ENCODE measurements at regions not wholly inside any gene's neighbourhood (a gene's known extent, or its start where the extent isn't known, plus 50 kb on each side); places are given as distances from the start of the nearest gene placed in this dataset.

DNA sequence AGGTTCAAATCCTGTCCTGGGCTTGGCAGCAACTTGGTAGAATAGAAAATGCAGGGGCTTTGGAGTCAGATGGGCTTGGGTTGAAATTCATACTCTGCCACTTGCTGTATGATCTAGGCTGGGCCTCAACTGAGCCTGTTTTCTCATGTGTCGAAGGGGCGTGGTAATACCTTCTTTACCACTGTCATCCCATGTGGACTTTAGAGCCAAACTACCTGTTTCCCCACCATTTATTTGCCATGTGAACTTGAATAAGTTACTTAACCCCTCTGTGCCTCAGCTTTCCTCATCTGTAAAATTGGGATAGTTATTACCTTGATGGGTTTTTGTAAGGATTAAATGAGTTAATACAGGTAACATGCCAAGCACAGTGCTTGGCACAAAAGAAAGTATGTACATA is 106.0 kb downstream of the COPRS start:
- no peak for TF ChIP-seq CTCF (IDR thresholded peaks at IDR 0.05; ENCODE audit: unreplicated experiment)
- CTCF ChIA-PET = no interaction called here
- no TSS peak for BruUV-seq (replicated peaks)
- H3K36me3 Mint-ChIP-seq (ENCODE audit: insufficient read depth, unreplicated experiment) = no peaks in the 10 kb centered on the region
- no peak for DNase-seq (ENCODE audit: unreplicated experiment)
- no peak overlapping the region for H3K27ac Mint-ChIP-seq (ENCODE audit: low read depth, unreplicated experiment)
- intact Hi-C loops (cut with micrococcal nuclease) = no loop called here
- H3K4me1 Mint-ChIP-seq (ENCODE audit: insufficient read depth, unreplicated experiment) = no peaks in the 10 kb centered on the region
- POLR2A ChIA-PET = no interaction called here
- no peaks in the 10 kb centered on the region for H3K9me3 Mint-ChIP-seq (ENCODE audit: unreplicated experiment)
- no peaks in the 10 kb centered on the region for H3K27me3 Mint-ChIP-seq (ENCODE audit: insufficient read depth, unreplicated experiment)
- no peak overlapping the region for H3K4me3 Mint-ChIP-seq (ENCODE audit: unreplicated experiment)

DNA sequence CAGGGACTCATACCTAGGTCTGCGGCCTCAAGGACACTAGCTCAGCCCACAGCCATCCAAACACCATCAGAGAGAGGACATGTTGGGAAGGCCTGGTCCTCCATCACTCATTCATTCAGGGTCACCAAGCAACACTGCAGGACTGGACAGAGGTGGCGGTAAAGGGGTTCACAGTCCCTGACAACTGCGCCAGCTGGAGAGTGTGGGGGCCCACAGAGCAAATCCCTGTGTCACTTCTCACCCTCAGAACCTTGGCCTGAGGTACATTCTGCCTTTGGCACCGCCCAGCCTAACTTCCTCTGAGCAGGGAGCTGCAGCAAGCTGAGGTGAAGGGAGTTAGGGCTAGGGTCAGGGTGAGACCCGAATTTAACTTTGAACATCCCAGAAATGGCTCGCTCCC is 106.5 kb downstream of the COPRS start:
- ChIA-PET CTCF (no interaction called here), POLR2A (interaction anchor here (0.7 kb wide), 1 partner anchor 156 kb away, joined by 3 read pairs; no protein-coding TSS in a partner anchor)
- no peaks in the 10 kb centered on the region for H3K36me3 Mint-ChIP-seq (ENCODE audit: insufficient read depth, unreplicated experiment)
- H3K4me3 Mint-ChIP-seq (ENCODE audit: unreplicated experiment) = no peak overlapping the region
- no peaks in the 10 kb centered on the region for H3K27me3 Mint-ChIP-seq (ENCODE audit: insufficient read depth, unreplicated experiment)
- no peak overlapping the region for H3K27ac Mint-ChIP-seq (ENCODE audit: low read depth, unreplicated experiment)
- BruUV-seq (replicated peaks) = no TSS peak
- intact Hi-C loops (cut with micrococcal nuclease) = no loop called here
- no peak for DNase-seq (ENCODE audit: unreplicated experiment)
- no peak for TF ChIP-seq CTCF (IDR thresholded peaks at IDR 0.05; ENCODE audit: unreplicated experiment)
- no peaks in the 10 kb centered on the region for H3K4me1 Mint-ChIP-seq (ENCODE audit: insufficient read depth, unreplicated experiment)
- no peaks in the 10 kb centered on the region for H3K9me3 Mint-ChIP-seq (ENCODE audit: unreplicated experiment)

DNA sequence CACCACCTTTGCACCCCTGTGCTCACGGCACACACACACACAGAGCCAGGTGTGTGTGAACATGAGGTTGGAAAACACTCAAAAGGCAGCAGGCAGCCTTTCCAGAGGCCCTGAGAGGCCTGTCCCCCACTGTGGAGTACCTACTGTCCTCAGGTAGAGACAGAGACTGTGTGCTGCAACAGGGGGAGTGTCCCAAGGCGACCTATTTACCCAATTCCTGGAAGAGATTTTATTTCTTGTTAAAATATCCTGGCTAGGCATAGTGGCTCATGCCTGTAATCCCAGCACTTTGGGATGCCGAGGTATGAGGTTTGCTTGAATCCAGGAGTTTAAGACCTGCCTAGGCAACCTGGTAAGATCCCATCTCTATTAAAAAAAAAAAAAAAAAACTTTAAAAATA is 108.5 kb downstream of the COPRS start:
- no peak for TF ChIP-seq CTCF (IDR thresholded peaks at IDR 0.05; ENCODE audit: unreplicated experiment)
- ChIA-PET POLR2A (no interaction called here), CTCF (no interaction called here)
- Mint-ChIP-seq H3K9me3 (ENCODE audit: unreplicated experiment) (no peaks in the 10 kb centered on the region), H3K4me1 (ENCODE audit: insufficient read depth, unreplicated experiment) (no peaks in the 10 kb centered on the region), H3K27ac (ENCODE audit: low read depth, unreplicated experiment) (no peak overlapping the region), H3K4me3 (ENCODE audit: unreplicated experiment) (no peak overlapping the region), H3K36me3 (ENCODE audit: insufficient read depth, unreplicated experiment) (no peaks in the 10 kb centered on the region), H3K27me3 (ENCODE audit: insufficient read depth, unreplicated experiment) (no peaks in the 10 kb centered on the region)
- intact Hi-C loops (cut with micrococcal nuclease) = no loop called here
- BruUV-seq (replicated peaks) = no TSS peak
- no peak for DNase-seq (ENCODE audit: unreplicated experiment)

- BruUV-seq (replicated peaks) = no TSS peak
- no peak overlapping the region for H3K27ac Mint-ChIP-seq (ENCODE audit: low read depth, unreplicated experiment)
- no peaks in the 10 kb centered on the region for H3K9me3 Mint-ChIP-seq (ENCODE audit: unreplicated experiment)
- H3K36me3 Mint-ChIP-seq (ENCODE audit: insufficient read depth, unreplicated experiment) = no peaks in the 10 kb centered on the region
- no peak overlapping the region for H3K4me3 Mint-ChIP-seq (ENCODE audit: unreplicated experiment)
- no peak for DNase-seq (ENCODE audit: unreplicated experiment)
- intact Hi-C loops (cut with micrococcal nuclease) = no loop called here
- ChIA-PET CTCF (no interaction called here), POLR2A (no interaction called here)
- no peaks in the 10 kb centered on the region for H3K27me3 Mint-ChIP-seq (ENCODE audit: insufficient read depth, unreplicated experiment)
- TF ChIP-seq CTCF (IDR thresholded peaks at IDR 0.05; ENCODE audit: unreplicated experiment) = no peak
- no peaks in the 10 kb centered on the region for H3K4me1 Mint-ChIP-seq (ENCODE audit: insufficient read depth, unreplicated experiment)
Observed at GRCh38 chr17:31748881-31749280, 110.2 kb downstream of the COPRS start.
